ENCODE measurements at regions not wholly inside any gene's neighbourhood (a gene's known extent, or its start where the extent isn't known, plus 50 kb on each side); places are given as distances from the start of the nearest gene placed in this dataset.

GRCh38 chr4:56160636-56161035 is 211.9 kb downstream of the CEP135 start:
- Histone ChIP-seq H3K79me2 (ENCODE audit: insufficient read depth, low read length) (no peaks in the 10 kb centered on the region), H3K4ac (ENCODE audit: low read depth, low read length) (no peak overlapping the region), H2AK5ac (ENCODE audit: insufficient read length, low read length) (no peak overlapping the region), H2BK20ac (ENCODE audit: low read depth, low read length, poor library complexity, severe bottlenecking) (no peak overlapping the region), H3K27ac (ENCODE audit: insufficient read length, low read depth, low read length) (no peak overlapping the region), H3K18ac (ENCODE audit: insufficient read length, low read depth, low read length) (no peak overlapping the region), H2BK15ac (ENCODE audit: low read depth, low read length) (no peak overlapping the region), H4K20me1 (ENCODE audit: control insufficient read depth, insufficient read depth, insufficient read length) (no peaks in the 10 kb centered on the region), H3K9me3 (ENCODE audit: control insufficient read depth, low read depth, low read length) (no peaks in the 10 kb centered on the region), H3K79me1 (ENCODE audit: insufficient read depth, low read depth, low read length, poor library complexity, severe bottlenecking) (no peaks in the 10 kb centered on the region), H2BK12ac (ENCODE audit: insufficient read length, low read depth, low read length) (no peak overlapping the region), H3K4me1 (ENCODE audit: insufficient read depth, low read length) (no peaks in the 10 kb centered on the region), H3K9ac (ENCODE audit: extremely low read depth, insufficient read length, low read length) (no peak overlapping the region), H3T11ph (ENCODE audit: low read length) (no peak overlapping the region), H2AFZ (ENCODE audit: low read length) (no peak overlapping the region), H3K14ac (ENCODE audit: insufficient read depth, low read length) (no peak overlapping the region), H3K4me2 (ENCODE audit: insufficient read depth, insufficient read length, low read length) (no peak overlapping the region), H4K5ac (ENCODE audit: insufficient read length, low read depth, low read length) (no peak overlapping the region), H3K56ac (ENCODE audit: insufficient read length, low read depth, low read length) (no peak overlapping the region), H4K91ac (ENCODE audit: insufficient read length, low read depth, low read length) (no peak overlapping the region), H4K8ac (replicated peaks; ENCODE audit: insufficient read length, low read depth, low read length) (no peak overlapping the region), H2BK5ac (ENCODE audit: insufficient read length, low read length) (no peak overlapping the region), H3K23ac (ENCODE audit: insufficient read length, low read depth, low read length) (no peak overlapping the region), H2BK120ac (ENCODE audit: low read depth, low read length, poor library complexity, severe bottlenecking) (no peak overlapping the region), H3K23me2 (ENCODE audit: insufficient read length, low read depth, low read length, poor library complexity, severe bottlenecking) (no peaks in the 10 kb centered on the region), H3K27me3 (ENCODE audit: insufficient read depth, low read length) (no peaks in the 10 kb centered on the region)
- no CpG with 5 or more reads among the region's 6 CpGs for WGBS (ENCODE audit: extremely low coverage, insufficient read length, low lambda C conversion rate)
- TF ChIP-seq CTCF (conservative IDR thresholded peaks at IDR 0.05), result no peak
- Mint-ChIP-seq H3K36me3 (ENCODE audit: insufficient read depth in 1 of 3, low read depth in 3 of 3) (no peaks in the 10 kb centered on the region), H3K27ac (no peak overlapping the region), H3K9me3 (no peaks in the 10 kb centered on the region), H3K4me3 (no peak overlapping the region), H3K27me3 (ENCODE audit: low read depth) (no peaks in the 10 kb centered on the region; the same call in 1 of the 2 replicates), H3K4me1 (peaks cover 0 to 6% of the 10 kb centered on the region in 2 experiments; a peak in 3 of 4 replicates)
- DNase-seq, result no peak

All from H9 (cell line).